Testis (tissue), 2 donors: ENCODE measurements at regions not wholly inside any gene's neighbourhood (a gene's known extent, or its start where the extent isn't known, plus 50 kb on each side); places are given as distances from the start of the nearest gene placed in this dataset.

Experiments
- CTCF ChIP-seq, 3 experiments: fragments of 450-650 bp in 2 of 3; fragments of 200-600 bp in 1 of 3; sonication (generic) in 1 of 3; IDR thresholded peaks; one replicate each; pipeline ENCODE4 v1.5.1; 2016 to 2019; ENCODE audit warnings: antibody characterized with exemption in 3 of 3, mild to moderate bottlenecking in 2 of 3, moderate library complexity in 1 of 3
- POLR2A ChIP-seq: fragments of 450-650 bp; IDR thresholded peaks from one replicate; pipeline ENCODE4 v1.6.1; 2017; ENCODE audit warnings: antibody characterized with exemption, mild to moderate bottlenecking, moderate library complexity

- TF ChIP-seq POLR2A (no peak), CTCF (IDR thresholded peaks at IDR 0.05) (no peak)
Observed at GRCh38 chr3:167163580-167163979, 216.5 kb downstream of the ZBBX start.
